ENCODE measurements at regions not wholly inside any gene's neighbourhood (a gene's known extent, or its start where the extent isn't known, plus 50 kb on each side); places are given as distances from the start of the nearest gene placed in this dataset.

DNA sequence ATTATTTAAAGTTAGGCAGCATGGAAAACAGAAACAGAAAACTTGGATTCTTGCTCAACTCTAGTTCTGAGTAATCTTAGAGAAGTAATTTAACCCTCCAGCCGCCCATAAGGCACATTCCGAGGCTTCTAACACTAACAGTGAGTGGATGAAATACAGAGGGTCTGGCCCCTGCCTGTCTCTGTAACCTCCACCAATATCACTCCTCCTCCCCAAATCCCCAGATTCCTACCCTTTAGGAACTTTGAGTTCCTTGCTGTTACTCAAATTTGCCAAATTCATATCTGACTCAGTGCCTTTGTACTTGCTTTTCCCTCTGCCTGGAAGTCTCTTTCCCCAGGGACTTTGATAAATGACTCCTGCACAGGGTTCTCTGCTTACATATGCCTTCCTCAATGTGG is 112.5 kb upstream of the TGFBR2 start:
- peak; percentile 76 to 94 for DNase-seq (ENCODE audit: low read depth in 2 of 2)
- Histone ChIP-seq H3K9ac (ENCODE audit: insufficient read depth, low read length) (no peak overlapping the region), H2AFZ (ENCODE audit: low read length) (peak overlapping the region; percentile 22)

DNA sequence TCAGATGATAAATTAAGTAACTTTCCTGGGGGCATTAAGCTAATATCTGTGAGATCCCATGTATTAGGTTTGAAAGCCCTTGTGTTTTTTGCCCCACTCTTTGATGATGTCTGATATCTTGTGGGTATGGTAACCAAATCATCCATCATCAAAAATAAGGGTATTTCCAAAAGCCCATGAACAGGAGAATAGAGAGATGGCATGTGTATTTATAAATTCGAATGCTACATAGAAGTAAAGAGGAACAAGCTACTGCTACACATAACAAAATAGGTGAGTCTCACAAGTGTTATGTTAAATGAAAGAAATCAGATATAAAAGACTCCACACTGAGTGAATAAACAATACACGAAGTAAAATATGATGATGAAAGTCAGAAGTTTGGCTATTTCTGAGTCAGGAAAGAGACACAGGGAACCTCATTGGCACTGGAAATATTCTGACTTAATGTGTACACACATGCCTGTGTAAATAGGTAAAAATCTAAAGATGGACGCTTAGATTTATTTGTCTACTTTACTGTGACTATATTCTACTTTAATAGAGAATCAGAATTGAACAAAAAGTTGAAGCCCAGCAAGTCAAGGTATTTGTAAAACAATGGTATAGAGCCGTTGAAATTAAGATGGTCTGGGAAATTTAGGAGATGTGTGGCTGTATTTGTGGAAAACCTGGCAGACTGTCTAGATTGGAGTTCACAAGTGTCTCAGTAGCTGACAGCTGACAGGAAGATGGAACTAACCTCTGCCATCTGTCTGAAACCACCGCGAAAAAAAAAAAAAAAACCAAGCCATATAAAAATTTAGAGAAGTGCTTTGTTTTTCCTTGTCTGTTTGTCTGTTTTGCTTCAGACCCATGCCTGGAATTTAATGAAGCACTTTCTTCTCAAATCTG is 111.0 kb upstream of the TGFBR2 start:
- DNase-seq (ENCODE audit: low read depth in 2 of 2), result no peak
- no peak overlapping the region for H3K9ac ChIP-seq (ENCODE audit: insufficient read depth, low read length)
- no peaks in the 10 kb centered on the region for H3K36me3 ChIP-seq (ENCODE audit: control insufficient read depth, insufficient read depth, low read length)
- no peaks in the 10 kb centered on the region for H4K20me1 ChIP-seq (ENCODE audit: control insufficient read depth, extremely low read depth, insufficient read depth, low read length)
- H3K79me2 ChIP-seq (ENCODE audit: control insufficient read depth, insufficient read depth, low read length), result no peaks in the 10 kb centered on the region
- peak overlapping the region; percentile 20 for H3K4me2 ChIP-seq (ENCODE audit: extremely low read depth, insufficient read depth, low read length)
- TF ChIP-seq, protein P1, sequence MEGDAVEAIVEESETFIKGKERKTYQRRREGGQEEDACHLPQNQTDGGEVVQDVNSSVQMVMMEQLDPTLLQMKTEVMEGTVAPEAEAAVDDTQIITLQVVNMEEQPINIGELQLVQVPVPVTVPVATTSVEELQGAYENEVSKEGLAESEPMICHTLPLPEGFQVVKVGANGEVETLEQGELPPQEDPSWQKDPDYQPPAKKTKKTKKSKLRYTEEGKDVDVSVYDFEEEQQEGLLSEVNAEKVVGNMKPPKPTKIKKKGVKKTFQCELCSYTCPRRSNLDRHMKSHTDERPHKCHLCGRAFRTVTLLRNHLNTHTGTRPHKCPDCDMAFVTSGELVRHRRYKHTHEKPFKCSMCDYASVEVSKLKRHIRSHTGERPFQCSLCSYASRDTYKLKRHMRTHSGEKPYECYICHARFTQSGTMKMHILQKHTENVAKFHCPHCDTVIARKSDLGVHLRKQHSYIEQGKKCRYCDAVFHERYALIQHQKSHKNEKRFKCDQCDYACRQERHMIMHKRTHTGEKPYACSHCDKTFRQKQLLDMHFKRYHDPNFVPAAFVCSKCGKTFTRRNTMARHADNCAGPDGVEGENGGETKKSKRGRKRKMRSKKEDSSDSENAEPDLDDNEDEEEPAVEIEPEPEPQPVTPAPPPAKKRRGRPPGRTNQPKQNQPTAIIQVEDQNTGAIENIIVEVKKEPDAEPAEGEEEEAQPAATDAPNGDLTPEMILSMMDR (conservative IDR thresholded peaks at IDR 0.05 in 1 of 2, IDR thresholded peaks at IDR 0.05 in 1 of 2; ENCODE audit: low read depth in 1 of 2, low read length in 2 of 2), result no peak
- no peak for TF ChIP-seq EZH2 (IDR thresholded peaks at IDR 0.05; ENCODE audit: low read length, missing control alignments)
- peak overlapping the region; percentile 26 for H3K27ac ChIP-seq (ENCODE audit: insufficient read depth, low read length)
- H3K27me3 ChIP-seq (ENCODE audit: control insufficient read depth, insufficient read depth, low read length), result no peaks in the 10 kb centered on the region
- H3K4me3 ChIP-seq (replicated peaks in 1 of 4; ENCODE audit: control extremely low read depth in 1 of 4, insufficient read depth in 1 of 4, low read depth in 3 of 4, low read length in 4 of 4), result no peak overlapping the region
- peaks cover 10% of the 10 kb centered on the region for H3K4me1 ChIP-seq (ENCODE audit: control insufficient read depth, extremely low read depth, insufficient read depth, low read length)
- H3K9me3 ChIP-seq (ENCODE audit: control insufficient read depth, insufficient read depth, low read depth, low read length), result no peaks in the 10 kb centered on the region
- no peak overlapping the region for H2AFZ ChIP-seq (ENCODE audit: low read length)

More for the DNA sequence above, 112.5 kb upstream of the TGFBR2 start:
- H3K79me2 ChIP-seq (ENCODE audit: control insufficient read depth, insufficient read depth, low read length), result no peaks in the 10 kb centered on the region
- H3K27me3 ChIP-seq (ENCODE audit: control insufficient read depth, insufficient read depth, low read length), result no peaks in the 10 kb centered on the region
- H3K4me3 ChIP-seq (replicated peaks in 1 of 4; ENCODE audit: control extremely low read depth in 1 of 4, insufficient read depth in 1 of 4, low read depth in 3 of 4, low read length in 4 of 4), result no peak overlapping the region
- peaks cover 10% of the 10 kb centered on the region for H3K4me1 ChIP-seq (ENCODE audit: control insufficient read depth, extremely low read depth, insufficient read depth, low read length)
- TF ChIP-seq, protein P1 (conservative IDR thresholded peaks at IDR 0.05 in 1 of 2, IDR thresholded peaks at IDR 0.05 in 1 of 2; ENCODE audit: low read depth in 1 of 2, low read length in 2 of 2), result no peak
- TF ChIP-seq EZH2 (IDR thresholded peaks at IDR 0.05; ENCODE audit: low read length, missing control alignments), result no peak
- H3K27ac ChIP-seq (ENCODE audit: insufficient read depth, low read length), result peak overlapping the region; percentile 61
- no peaks in the 10 kb centered on the region for H3K9me3 ChIP-seq (ENCODE audit: control insufficient read depth, insufficient read depth, low read depth, low read length)
- H3K36me3 ChIP-seq (ENCODE audit: control insufficient read depth, insufficient read depth, low read length), result no peaks in the 10 kb centered on the region
- H4K20me1 ChIP-seq (ENCODE audit: control insufficient read depth, extremely low read depth, insufficient read depth, low read length), result no peaks in the 10 kb centered on the region
- H3K4me2 ChIP-seq (ENCODE audit: extremely low read depth, insufficient read depth, low read length), result peak overlapping the region; percentile 33

DNA sequence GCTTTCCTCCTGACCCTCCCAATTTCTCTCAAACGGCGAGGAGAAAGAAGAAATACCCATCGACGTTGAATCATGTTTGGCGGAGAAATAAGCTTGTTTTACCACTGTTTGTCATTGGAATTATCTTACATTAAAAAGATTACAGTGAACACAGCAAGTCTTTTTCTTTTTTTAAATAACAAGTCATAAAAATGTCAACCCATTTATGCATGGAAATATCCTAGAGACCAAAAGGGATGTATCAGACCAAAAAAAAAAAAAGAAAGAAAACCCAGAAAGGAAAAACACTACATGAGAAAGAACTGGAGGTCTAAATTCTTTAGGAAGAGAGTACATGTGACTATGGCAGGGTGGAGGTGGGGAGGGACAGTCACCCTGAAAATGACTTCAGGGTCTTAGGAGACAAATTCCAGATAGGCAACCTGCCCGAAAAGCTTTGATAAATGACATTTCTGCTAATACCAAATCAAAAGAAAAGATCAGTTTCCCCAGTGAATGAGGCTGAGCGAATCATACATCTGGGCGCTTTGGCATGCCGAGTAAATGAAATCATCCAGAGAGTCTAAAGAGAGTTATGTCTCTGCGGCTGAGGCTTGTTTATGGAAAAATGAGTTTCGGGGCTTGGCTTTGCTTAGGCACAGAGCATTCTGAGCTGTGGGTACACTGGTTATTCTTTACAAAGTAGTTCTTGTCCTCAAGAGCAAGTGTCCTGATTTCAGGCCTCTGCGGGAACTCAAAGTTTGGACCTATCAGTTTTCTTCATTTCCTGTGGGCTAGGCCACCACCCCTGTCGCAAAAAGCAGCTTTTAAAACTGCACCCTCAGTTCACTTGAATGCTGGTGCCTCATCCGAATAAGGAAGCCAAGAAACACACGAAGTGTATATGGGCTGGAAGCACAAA is 110.1 kb upstream of the TGFBR2 start:
- Histone ChIP-seq H3K4me2 (ENCODE audit: extremely low read depth, insufficient read depth, low read length) (peak overlapping the region; percentile 61), H3K27me3 (ENCODE audit: control insufficient read depth, insufficient read depth, low read length) (no peaks in the 10 kb centered on the region), H3K9ac (ENCODE audit: insufficient read depth, low read length) (no peak overlapping the region), H3K27ac (ENCODE audit: insufficient read depth, low read length) (peak overlapping the region; percentile 49), H2AFZ (ENCODE audit: low read length) (peak overlapping the region; percentile 50), H3K4me3 (replicated peaks in 1 of 4; ENCODE audit: control extremely low read depth in 1 of 4, insufficient read depth in 1 of 4, low read depth in 3 of 4, low read length in 4 of 4) (peak overlapping the region in 1 of 4 experiments; percentile 27), H4K20me1 (ENCODE audit: control insufficient read depth, extremely low read depth, insufficient read depth, low read length) (no peaks in the 10 kb centered on the region), H3K79me2 (ENCODE audit: control insufficient read depth, insufficient read depth, low read length) (no peaks in the 10 kb centered on the region), H3K9me3 (ENCODE audit: control insufficient read depth, insufficient read depth, low read depth, low read length) (no peaks in the 10 kb centered on the region), H3K36me3 (ENCODE audit: control insufficient read depth, insufficient read depth, low read length) (no peaks in the 10 kb centered on the region), H3K4me1 (ENCODE audit: control insufficient read depth, extremely low read depth, insufficient read depth, low read length) (peaks cover 10% of the 10 kb centered on the region)
- DNase-seq (ENCODE audit: low read depth in 2 of 2), result peak; percentile 79 to 94
- TF ChIP-seq, protein P1 (conservative IDR thresholded peaks at IDR 0.05 in 1 of 2, IDR thresholded peaks at IDR 0.05 in 1 of 2; ENCODE audit: low read depth in 1 of 2, low read length in 2 of 2), result no peak
- no peak for TF ChIP-seq EZH2 (IDR thresholded peaks at IDR 0.05; ENCODE audit: low read length, missing control alignments)

Measured in fibroblast of lung (primary cell).